IPS-15b (cell line): ENCODE measurements at regions not wholly inside any gene's neighbourhood (a gene's known extent, or its start where the extent isn't known, plus 50 kb on each side); places are given as distances from the start of the nearest gene placed in this dataset.

Experiments
- H3K27me3 ChIP-seq: one replicate; pipeline ENCODE4 v1.6.1; 2013; ENCODE audit warnings: low read length; ENCODE audit not compliant: control insufficient read depth, insufficient read depth
- H3K36me3 ChIP-seq: one replicate; pipeline ENCODE4 v1.6.1; 2013; ENCODE audit warnings: low read length; ENCODE audit not compliant: control insufficient read depth, insufficient read depth
- H3K4me1 ChIP-seq: one replicate; pipeline ENCODE4 v1.6.1; 2013; ENCODE audit warnings: mild to moderate bottlenecking, low read length; ENCODE audit not compliant: control insufficient read depth, insufficient read depth
- H3K4me3 ChIP-seq: one replicate; pipeline ENCODE4 v1.5.1; 2013; ENCODE audit warnings: low read depth, low read length
- H3K9ac ChIP-seq: one replicate; pipeline ENCODE4 v1.6.1; 2013; ENCODE audit warnings: low read depth, mild to moderate bottlenecking, low read length
- H3K9me3 ChIP-seq: one replicate; pipeline ENCODE4 v1.6.1; 2013; ENCODE audit warnings: mild to moderate bottlenecking, low read length; ENCODE audit not compliant: control insufficient read depth, insufficient read depth

GRCh38 chr3:18512007-18512406, 86.9 kb upstream of the SATB1 start:
- Histone ChIP-seq H3K9me3 (no peaks in the 10 kb centered on the region), H3K36me3 (no peaks in the 10 kb centered on the region), H3K4me1 (no peaks in the 10 kb centered on the region), H3K27me3 (no peaks in the 10 kb centered on the region), H3K9ac (no peak overlapping the region), H3K4me3 (no peak overlapping the region)

DNA sequence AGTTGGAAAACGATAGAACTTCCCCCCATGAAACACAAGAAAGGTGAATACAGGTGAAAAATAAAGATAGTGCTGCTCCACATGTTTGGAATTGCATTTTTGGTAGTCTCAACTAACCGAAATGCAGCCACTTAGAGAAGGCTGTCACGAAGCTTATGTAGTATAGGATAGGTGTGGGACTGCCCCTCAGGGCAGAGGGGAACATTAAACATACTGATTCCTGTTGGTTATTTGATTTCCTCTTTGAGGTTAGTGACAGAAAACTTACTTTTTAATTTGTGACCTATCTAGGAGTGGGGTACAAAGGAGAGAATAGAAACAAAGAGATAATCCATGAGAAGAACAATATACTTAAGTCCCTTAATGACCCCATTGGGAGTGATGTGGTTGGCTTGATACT, 85.8 kb upstream of the SATB1 start:
- Histone ChIP-seq H3K27me3 (no peaks in the 10 kb centered on the region), H3K4me1 (no peaks in the 10 kb centered on the region), H3K9ac (no peak overlapping the region), H3K36me3 (no peaks in the 10 kb centered on the region), H3K4me3 (no peak overlapping the region), H3K9me3 (no peaks in the 10 kb centered on the region)

- no peaks in the 10 kb centered on the region for H3K27me3 ChIP-seq
- no peak overlapping the region for H3K4me3 ChIP-seq
- no peaks in the 10 kb centered on the region for H3K4me1 ChIP-seq
- H3K9ac ChIP-seq = no peak overlapping the region
- no peaks in the 10 kb centered on the region for H3K9me3 ChIP-seq
- no peaks in the 10 kb centered on the region for H3K36me3 ChIP-seq
These were observed 82.2 kb upstream of the SATB1 start for GRCh38 chr3:18507333-18507732.

DNA sequence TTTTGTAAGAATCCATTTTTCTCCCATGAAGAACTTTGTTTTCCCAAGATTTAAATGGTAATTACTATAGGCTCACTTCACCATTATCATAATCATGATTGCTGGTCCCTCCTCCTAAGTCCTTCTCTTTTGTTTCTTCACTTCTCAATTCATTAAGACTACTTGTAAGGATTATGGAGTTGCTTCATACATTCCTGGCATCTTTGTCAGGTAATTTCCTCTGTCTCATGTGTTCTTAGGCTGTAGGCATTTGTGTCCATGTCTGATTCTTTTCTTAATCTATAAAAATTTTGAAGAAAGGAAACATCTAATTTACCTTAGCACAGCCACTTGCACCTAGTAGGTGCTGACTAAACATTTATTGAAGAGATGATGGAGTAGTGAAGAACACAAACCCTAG, 79.9 kb upstream of the SATB1 start:
- Histone ChIP-seq H3K9ac (no peak overlapping the region), H3K36me3 (no peaks in the 10 kb centered on the region), H3K9me3 (no peaks in the 10 kb centered on the region), H3K4me1 (no peaks in the 10 kb centered on the region), H3K27me3 (no peaks in the 10 kb centered on the region), H3K4me3 (no peak overlapping the region)

DNA sequence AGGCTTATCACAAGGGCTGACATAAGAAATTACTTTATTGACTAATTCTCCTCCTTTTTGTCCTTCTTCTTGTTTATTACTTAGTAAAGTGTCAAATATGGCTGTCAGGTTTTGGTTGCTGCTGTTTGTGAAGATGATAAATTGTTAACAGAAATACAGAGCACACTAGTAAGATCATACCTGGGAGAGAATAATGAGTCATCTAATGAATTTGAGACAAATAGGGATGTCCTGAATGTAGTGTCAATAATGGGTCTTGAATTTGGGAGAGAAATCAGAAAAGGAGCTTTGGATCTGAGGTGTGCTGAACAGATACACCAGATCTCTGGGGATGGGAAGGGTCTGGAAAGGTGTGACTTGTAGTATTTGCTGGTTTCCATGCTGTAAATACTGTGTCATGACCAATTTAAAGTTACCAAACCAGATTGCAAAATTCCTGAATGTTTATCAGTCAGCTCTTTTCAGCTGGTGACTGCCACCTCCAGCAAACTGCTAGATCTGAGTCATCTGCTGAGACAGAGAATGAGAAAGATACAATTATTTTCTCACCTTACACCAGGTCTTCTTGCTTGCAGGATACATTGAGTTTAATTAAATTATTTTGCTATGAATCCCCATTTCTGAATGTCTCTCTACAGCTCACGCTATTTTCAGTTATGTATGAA, 76.7 kb upstream of the SATB1 start:
- H3K4me3 ChIP-seq = no peak overlapping the region

GRCh38 chr3:18500322-18500721, 75.2 kb upstream of the SATB1 start:
- H3K9ac ChIP-seq = no peak overlapping the region
- H3K4me1 ChIP-seq = no peaks in the 10 kb centered on the region
- H3K36me3 ChIP-seq = no peaks in the 10 kb centered on the region
- H3K27me3 ChIP-seq = no peaks in the 10 kb centered on the region
- H3K4me3 ChIP-seq = no peak overlapping the region
- H3K9me3 ChIP-seq = no peaks in the 10 kb centered on the region

More for the DNA sequence above, 76.7 kb upstream of the SATB1 start:
- Histone ChIP-seq H3K27me3 (no peaks in the 10 kb centered on the region), H3K36me3 (no peaks in the 10 kb centered on the region), H3K9ac (no peak overlapping the region), H3K4me1 (no peaks in the 10 kb centered on the region), H3K9me3 (no peaks in the 10 kb centered on the region)

- Histone ChIP-seq H3K36me3 (no peaks in the 10 kb centered on the region), H3K4me3 (no peak overlapping the region)
These were observed 74.2 kb upstream of the SATB1 start for GRCh38 chr3:18499301-18499700.

DNA sequence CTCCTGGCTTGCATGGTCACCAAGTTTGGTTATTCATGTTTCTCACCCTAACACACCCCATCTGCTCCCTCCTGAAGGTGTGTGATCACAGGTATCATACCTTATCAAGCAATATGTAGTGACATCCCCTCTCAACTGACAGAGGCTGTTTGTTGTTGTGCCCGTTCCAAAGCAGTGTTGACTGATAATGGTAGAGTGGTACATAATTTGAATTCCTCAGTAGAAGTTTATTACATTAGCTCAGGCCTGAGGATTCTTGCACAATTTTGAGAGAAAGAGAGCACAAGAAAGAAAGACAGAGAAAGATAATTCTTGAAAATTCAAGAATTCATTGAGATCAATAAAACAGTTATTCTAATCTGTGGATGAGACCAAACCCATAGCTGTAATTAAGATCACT, 69.1 kb upstream of the SATB1 start:
- Histone ChIP-seq H3K27me3 (no peaks in the 10 kb centered on the region), H3K4me3 (no peak overlapping the region), H3K9me3 (no peaks in the 10 kb centered on the region), H3K9ac (no peak overlapping the region), H3K36me3 (no peaks in the 10 kb centered on the region), H3K4me1 (no peaks in the 10 kb centered on the region)

More at GRCh38 chr3:18499301-18499700, 74.2 kb upstream of the SATB1 start:
- Histone ChIP-seq H3K9me3 (no peaks in the 10 kb centered on the region), H3K4me1 (no peaks in the 10 kb centered on the region), H3K27me3 (no peaks in the 10 kb centered on the region), H3K9ac (no peak overlapping the region)

- Histone ChIP-seq H3K36me3 (no peaks in the 10 kb centered on the region), H3K4me3 (no peak overlapping the region), H3K9ac (no peak overlapping the region), H3K9me3 (no peaks in the 10 kb centered on the region), H3K27me3 (no peaks in the 10 kb centered on the region), H3K4me1 (no peaks in the 10 kb centered on the region)
These were observed 64.8 kb upstream of the SATB1 start for GRCh38 chr3:18489939-18490338.

GRCh38 chr3:18483226-18483625, 58.1 kb upstream of the SATB1 start:
- no peaks in the 10 kb centered on the region for H3K27me3 ChIP-seq
- H3K4me3 ChIP-seq = no peak overlapping the region
- no peaks in the 10 kb centered on the region for H3K4me1 ChIP-seq
- no peak overlapping the region for H3K9ac ChIP-seq
- no peaks in the 10 kb centered on the region for H3K9me3 ChIP-seq
- H3K36me3 ChIP-seq = no peaks in the 10 kb centered on the region

- Histone ChIP-seq H3K9me3 (no peaks in the 10 kb centered on the region), H3K4me3 (no peak overlapping the region), H3K9ac (no peak overlapping the region), H3K27me3 (no peaks in the 10 kb centered on the region), H3K4me1 (no peaks in the 10 kb centered on the region), H3K36me3 (no peaks in the 10 kb centered on the region)
These were observed 56.9 kb upstream of the SATB1 start for GRCh38 chr3:18481946-18482548.

GRCh38 chr3:18477620-18478019, 52.5 kb upstream of the SATB1 start:
- no peaks in the 10 kb centered on the region for H3K9me3 ChIP-seq
- no peaks in the 10 kb centered on the region for H3K36me3 ChIP-seq
- H3K4me3 ChIP-seq = no peak overlapping the region
- H3K27me3 ChIP-seq = no peaks in the 10 kb centered on the region
- no peaks in the 10 kb centered on the region for H3K4me1 ChIP-seq
- no peak overlapping the region for H3K9ac ChIP-seq
